ENCODE measurements at regions not wholly inside any gene's neighbourhood (a gene's known extent, or its start where the extent isn't known, plus 50 kb on each side); places are given as distances from the start of the nearest gene placed in this dataset.

GRCh38 chr1:181334724-181335123, 148.6 kb upstream of the CACNA1E start:
- TF ChIP-seq JUND (CRISPR knock-in tag; IDR thresholded peaks at IDR 0.05) (no peak), POGK (CRISPR knock-in tag; conservative IDR thresholded peaks at IDR 0.05) (no peak), FOSL2 (CRISPR knock-in tag; IDR thresholded peaks at IDR 0.05) (no peak)
